NCI-H748 (cell line): ENCODE measurements at regions not wholly inside any gene's neighbourhood (a gene's known extent, or its start where the extent isn't known, plus 50 kb on each side); places are given as distances from the start of the nearest gene placed in this dataset.
"Not testable (repeated sequence)": the region's sequence is repeated elsewhere in the genome, so short reads cannot be mapped to it uniquely, and the experiment has no call there.

Source experiments
- DNase-seq: peaks from one replicate; lab custom pipeline; 2025; ENCODE audit not compliant: unreplicated experiment; lab: John Stamatoyannopoulos, UW

DNA sequence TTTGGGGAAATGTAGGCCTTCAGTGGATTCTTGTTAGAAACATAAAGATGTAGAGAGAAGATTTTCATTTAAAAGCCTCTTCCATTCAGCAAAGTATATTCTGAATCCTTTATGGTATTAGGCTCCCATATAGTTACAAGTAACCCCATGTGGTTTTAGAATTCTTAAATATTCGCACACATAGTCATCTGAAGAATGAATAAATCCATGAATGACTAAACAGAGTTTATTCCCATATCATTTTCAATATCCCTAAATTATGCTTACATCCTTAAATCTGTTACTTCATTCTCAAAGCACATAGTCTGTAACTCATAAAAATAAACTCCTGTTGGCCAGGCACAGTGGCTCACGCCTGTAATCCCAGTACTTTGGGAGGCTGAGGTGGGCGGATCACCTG, 962.1 kb downstream of the KCNJ18 start:
- no peak for DNase-seq

DNA sequence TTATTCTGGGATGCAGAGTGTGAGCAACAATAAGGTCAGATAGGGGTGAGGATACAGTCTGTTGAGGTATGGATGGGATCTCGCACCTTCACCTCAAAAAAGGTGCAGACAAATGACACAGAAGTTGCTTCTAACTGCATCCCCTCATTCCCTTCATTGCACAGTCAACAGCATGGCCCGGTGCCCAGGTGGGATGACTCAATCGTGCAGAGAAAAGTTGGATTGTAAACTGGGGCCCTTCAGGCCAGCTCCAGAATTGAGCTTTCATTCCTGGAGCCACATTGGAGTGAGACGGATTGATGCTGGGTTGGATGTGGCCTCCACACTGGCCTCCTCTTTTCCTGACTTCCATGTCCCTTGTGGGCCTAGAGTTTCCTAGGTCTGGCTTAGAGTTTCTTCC, 977.4 kb downstream of the KCNJ18 start:
- no peak for DNase-seq

DNA sequence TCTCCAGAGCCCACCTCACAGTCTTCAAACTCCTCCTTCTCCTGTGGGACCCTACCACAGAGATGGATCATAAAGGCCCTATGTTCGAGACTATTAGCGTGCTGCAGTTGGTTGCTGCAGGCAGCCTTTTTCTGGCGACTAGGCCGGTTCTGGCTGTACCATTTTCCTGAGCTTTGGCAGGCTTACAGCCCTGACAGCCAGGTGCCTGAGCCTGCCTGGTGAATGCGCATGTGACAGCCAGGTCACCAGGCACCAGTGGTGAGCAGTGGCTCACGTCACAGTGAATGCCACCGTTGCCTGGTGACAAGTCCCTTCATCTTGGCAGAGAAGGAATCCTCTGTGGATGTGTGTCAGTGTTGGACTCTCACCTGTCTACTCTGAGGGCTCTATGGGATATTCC, 978.8 kb downstream of the KCNJ18 start:
- no peak for DNase-seq

DNA sequence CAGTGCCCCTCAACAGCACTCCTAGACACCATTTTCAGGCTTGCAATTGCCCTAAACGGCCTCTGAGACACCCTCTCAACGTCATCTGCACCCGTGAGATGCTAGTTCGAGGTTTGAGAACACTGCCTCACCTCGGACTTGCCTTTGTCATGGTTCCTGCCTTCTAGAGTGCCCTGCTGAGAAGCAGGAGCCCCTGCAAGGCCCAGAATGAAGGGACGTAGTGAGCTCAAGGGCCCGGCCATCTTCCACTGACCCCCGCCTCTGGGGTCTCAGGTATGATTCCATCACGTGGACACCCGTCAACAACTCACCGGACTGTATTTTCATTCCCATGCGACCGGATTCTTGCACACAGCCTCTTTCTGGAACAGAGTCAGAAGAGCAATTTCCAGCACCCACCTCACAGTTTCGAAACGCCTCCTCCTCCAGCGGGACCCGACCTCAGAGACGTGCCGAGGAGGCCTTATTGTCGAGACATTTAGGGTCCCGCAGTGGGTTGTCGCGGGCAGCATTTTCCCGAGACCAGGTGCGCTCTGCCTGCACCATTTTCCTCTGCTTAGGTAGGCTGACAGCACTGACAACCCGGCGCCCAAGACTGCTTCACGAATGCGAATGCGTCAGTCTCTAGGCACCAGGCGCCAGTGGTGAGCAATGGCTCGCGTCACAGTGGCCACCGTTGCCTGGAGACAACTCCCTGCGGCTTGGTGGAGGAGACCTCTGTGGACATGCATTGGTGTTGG, 999.9 kb downstream of the KCNJ18 start:
- DNase-seq: peak; percentile 66

DNA sequence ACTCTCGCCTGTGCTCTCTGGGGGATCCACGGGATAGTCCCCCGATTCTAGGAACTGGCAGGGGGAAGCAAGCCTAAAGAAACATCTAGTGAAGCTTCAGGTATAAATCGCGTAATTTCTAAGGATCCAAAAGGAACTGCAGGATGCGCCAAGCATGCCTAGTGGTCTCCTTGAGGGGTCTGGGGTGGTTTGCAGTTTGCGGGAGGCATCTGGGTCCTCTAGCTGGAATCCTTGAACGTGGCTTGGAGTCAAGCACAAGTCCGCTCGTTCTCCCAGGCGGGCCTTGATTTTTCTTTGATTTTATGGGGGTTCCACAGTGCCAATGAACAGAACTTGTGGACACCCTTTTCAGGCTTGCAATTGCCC, 1000.5 kb downstream of the KCNJ18 start:
- DNase-seq: no peak

DNA sequence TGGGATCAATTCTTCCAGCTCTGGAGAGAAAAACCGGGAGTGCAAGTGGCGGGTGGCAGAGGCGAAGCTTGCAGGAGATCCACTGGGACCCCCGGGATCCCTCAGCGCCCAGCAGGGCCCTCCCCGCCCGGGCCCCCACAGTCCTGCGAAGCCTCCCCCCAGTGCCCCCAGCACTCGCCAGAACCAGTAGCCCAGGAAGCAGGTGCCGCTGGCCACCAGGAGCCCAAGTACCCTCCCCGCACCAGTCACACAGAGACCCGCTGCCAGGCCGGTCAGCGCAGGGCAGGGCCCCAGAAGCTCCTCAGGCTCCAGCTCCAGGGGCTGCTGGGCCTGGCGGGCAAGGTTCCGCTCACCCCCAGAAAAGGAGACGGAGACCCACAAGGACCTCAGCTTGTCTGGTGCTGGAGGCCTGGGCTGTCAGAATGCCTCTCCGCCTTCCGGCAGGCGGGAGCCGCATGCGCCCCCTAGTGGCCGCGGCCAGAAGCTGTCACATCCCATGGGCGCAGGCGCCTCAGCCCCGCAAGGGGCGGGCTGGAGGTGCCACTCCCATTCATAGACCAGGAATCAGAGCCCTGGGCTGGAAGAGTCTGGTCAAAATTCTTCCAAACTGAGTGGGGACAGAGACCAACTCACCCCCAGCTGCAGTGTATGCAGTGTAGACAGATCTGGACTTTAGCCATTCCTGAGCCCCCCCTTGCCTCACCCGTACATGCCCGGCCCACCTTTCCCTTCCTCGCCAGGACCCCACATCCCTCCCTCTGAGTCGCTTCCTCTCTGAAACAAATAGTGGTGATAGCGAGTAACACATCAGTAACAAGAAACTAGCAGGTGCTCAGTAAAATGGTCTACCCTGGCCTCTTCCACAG, 1002.3 kb downstream of the KCNJ18 start:
- peak; percentile 59 for DNase-seq

DNA sequence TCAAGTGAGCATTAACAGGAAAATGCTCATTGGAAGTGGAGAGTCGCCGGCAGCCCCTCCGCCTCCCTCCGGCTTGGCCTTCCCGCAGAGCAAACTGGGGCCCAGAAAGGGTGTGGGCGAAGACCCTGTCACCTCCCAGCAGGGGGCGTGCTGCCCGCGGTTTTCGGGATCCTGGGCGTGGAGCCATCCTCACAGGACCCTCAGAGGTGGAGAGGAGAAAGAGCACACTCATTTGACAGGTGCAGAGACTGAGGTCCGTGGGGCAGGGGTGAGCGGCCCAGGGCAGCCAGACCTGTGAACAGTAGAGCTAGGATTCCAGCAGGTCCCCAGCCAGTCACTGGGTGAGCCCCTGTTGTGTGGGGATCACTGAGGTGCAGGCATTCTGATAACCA, 1002.9 kb downstream of the KCNJ18 start:
- peak; percentile 14 for DNase-seq

DNA sequence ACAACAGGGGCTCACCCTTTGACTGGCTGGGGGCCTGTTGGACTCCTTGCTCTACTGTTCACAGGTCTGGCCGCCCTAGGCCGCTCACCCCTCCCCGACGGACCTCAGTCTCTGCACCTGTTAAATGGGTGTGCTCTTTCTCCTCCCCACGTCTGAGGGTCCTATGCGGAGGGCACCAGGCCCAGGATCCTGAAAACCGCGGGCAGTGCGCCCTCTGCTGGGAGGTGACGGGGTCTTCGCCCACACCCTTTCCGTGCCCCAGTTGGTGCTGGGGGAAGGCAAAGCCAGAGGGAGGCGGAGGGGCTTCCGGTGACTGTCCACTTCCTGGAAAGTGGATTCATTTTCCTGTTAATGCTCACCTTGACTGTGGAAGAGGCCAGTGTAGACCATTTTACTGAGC, 1010.9 kb downstream of the KCNJ18 start:
- peak; percentile 19 for DNase-seq

DNA sequence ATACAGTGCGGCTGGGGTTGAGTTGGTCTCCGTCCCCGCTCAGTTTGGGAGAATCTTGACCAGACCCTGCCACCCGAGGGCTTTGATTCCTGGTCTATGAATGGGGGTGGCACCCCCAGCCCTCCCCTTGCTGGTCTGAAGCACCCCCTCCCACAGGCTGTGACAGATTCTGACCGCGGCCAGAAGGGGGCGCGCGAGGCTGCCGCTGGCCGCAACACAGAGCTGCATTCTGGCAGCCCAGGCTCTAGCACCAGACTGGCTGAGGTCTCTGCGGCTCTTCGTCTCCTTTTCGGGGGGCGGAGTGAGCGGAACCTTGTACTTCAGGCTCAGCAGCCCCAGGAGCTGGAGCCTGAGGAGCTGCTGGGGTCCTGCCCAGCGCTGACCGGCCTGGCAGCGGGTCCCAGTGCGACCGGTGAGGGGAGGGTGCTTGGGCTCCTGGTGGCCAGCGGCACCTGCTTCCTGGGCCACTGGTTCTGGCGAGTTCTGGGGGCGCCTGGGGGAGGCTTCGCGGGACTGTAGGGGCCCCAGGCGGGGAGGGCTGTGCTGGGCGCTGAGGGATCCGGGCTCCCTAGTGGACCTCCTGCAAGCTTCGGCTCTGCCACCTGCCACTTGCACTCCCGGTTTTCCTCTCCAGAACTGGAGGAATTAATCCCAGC, 1011.6 kb downstream of the KCNJ18 start:
- peak; percentile 47 for DNase-seq

DNA sequence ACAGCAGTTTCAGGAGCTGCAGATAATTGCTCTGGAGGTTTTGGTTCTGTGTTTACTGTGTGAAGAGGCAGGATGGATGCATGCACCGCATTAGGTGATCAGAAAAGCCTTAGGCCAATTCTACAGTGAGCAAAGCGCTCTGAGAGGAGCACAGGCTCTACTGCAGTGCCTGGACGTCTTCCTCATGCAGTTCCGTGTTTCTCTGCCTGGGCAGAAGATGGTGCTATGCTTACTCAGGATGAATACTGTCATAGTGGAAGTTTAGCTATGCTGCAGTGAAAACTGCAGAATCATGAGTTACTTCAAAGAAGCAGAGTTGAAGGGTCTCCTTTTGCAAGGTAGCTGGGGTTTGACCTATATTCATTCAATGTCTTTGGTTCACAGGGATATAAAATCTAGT, 1012.4 kb downstream of the KCNJ18 start:
- peak; percentile 17 for DNase-seq

DNA sequence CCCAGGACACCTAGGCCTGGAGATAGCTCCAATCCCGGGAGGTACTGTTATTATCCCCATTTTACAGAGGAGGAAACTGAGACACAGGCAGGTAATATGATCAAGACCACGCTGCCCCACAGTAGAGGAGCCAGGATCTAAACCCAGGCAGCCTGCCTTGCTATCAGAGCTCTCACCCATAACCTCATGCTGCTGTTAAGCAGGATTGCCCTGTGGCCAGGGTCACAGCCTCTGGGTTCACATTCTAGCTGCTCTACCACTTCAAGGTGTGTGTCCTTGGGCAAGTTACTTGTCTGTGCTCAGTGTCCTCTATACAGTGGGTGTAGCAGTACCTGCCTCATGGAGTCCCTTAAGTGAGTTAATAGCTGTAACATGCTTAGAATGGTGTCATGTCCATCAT, 1015.3 kb downstream of the KCNJ18 start:
- DNase-seq: no peak

DNA sequence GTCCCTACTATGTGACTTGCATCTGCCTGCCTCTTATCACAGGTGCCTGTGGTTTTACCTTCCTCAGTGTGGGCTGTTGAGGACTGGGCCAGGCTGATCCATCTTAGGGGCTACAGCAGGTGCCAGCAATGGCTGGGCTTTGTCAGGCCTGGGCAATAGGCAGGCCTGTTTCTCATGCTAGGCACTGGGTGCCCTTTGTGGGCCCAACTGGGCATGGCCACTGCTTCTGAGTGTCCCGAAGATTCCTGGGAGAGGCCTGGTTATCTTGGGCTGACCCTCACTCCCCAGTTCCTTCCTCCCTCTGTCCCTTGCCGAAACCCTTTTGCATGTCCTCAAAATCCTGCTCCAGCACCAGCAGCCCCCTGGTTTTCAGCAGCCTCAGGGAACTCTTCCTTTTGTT, 1024.9 kb downstream of the KCNJ18 start:
- no peak for DNase-seq

DNA sequence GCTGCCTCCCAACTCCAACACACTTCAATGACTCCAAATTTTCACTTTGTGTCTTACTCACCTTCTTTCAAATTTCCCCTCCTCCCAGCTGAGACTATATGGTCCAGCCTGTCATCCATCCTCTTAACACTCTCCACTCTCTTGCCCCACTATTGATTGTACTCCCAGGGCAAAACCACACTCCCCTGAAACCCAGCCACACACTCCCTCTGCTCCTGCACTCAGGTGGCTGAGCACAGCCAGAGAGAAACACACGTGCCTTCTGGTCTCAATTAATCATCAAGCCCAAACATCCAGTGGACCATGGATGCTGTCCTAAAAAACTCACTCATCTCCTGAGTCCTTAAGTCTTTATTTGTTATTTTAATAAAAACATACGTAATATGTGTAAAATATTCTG, 1026.4 kb downstream of the KCNJ18 start:
- DNase-seq: no peak

DNA sequence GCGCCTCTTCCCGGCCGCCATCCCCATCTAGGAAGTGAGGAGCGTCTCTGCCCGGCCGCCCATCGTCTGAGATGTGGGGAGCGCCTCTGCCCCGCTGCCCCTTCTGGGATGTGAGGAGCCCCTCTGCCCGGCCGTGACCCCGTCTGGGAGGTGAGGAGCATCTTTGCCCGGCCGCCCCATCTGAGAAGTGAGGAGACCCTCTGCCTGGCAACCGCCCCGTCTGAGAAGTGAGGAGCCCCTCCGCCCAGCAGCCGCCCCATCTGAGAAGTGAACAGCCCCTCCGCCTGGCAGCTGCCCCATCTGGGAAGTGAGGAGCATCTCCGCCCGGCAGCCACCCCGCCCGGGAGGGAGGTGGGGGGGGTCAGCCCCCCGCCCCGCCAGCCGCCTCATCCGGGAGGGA, 1048.7 kb downstream of the KCNJ18 start:
- DNase-seq: not testable (repeated sequence)
